ENCODE measurements at regions not wholly inside any gene's neighbourhood (a gene's known extent, or its start where the extent isn't known, plus 50 kb on each side); places are given as distances from the start of the nearest gene placed in this dataset.

- TF ChIP-seq CTCF (IDR thresholded peaks at IDR 0.05) (no peak), POLR2A (IDR thresholded peaks at IDR 0.05) (no peak)
Measured at GRCh38 chr2:215740071-215740470, 273.3 kb downstream of the MREG start.
